OCI-LY7 (cell line): ENCODE measurements at regions not wholly inside any gene's neighbourhood (a gene's known extent, or its start where the extent isn't known, plus 50 kb on each side); places are given as distances from the start of the nearest gene placed in this dataset.

ENCODE experiments used
- BruUV-seq: library from RNA; stranded (reverse); fragments of 400-500 nt; replicated peaks from 2 replicates; lab custom pipeline; 2021; lab: Mats Ljungman, UMichigan
- CTCF ChIA-PET: fragments of 300-600 bp; sonication (Branson Sonifier 250); formaldehyde crosslinking; loops from one replicate; lab custom pipeline; 2022; ENCODE audit warnings: antibody characterized with exemption; ENCODE audit not compliant: unreplicated experiment; lab: Charles Lee
- POLR2A ChIA-PET: fragments of 300-600 bp; sonication (Branson Sonifier 250); formaldehyde crosslinking; loops from one replicate; lab custom pipeline; 2022; ENCODE audit warnings: antibody characterized with exemption; lab: Charles Lee
- DNase-seq: peaks from one replicate; pipeline ENCODE4 v3.0.0-alpha.2; 2015; ENCODE audit warnings: low spot score
- H2AFZ ChIP-seq: fragments of 200-600 bp; sonication (generic), shearing (Covaris generic); 2 replicates; pipeline ENCODE4 v1.6.1; 2014; ENCODE audit warnings: mild to moderate bottlenecking, antibody characterized with exemption, low read length, moderate library complexity
- H3K27ac ChIP-seq: fragments of 200-600 bp; sonication (generic); 2 replicates; pipeline ENCODE4 v1.5.1; 2014; ENCODE audit warnings: mixed run types, low read depth, mild to moderate bottlenecking, moderate library complexity, low read length, inconsistent platforms; ENCODE audit not compliant: poor library complexity, severe bottlenecking
- H3K36me3 ChIP-seq: fragments of 200-600 bp; sonication (generic); 2 replicates; pipeline ENCODE4 v1.6.1; 2014; ENCODE audit warnings: mild to moderate bottlenecking, antibody characterized with exemption, low read length, moderate library complexity, mixed read lengths; ENCODE audit not compliant: insufficient read depth
- H3K4me1 ChIP-seq: fragments of 200-600 bp; sonication (generic); 2 replicates; pipeline ENCODE4 v1.5.1; 2014; ENCODE audit warnings: mild to moderate bottlenecking, low read length; ENCODE audit not compliant: insufficient read depth, poor library complexity, severe bottlenecking
- H3K4me2 ChIP-seq: fragments of 200-600 bp; sonication (generic); 2 replicates; pipeline ENCODE4 v1.6.1; 2014; ENCODE audit warnings: mild to moderate bottlenecking, low read length
- H3K4me3 ChIP-seq: fragments of 200-600 bp; sonication (generic); 2 replicates; pipeline ENCODE4 v1.5.1; 2014; ENCODE audit warnings: mild to moderate bottlenecking, low read depth, low read length; ENCODE audit not compliant: poor library complexity, severe bottlenecking
- H3K79me2 ChIP-seq: fragments of 200-600 bp; sonication (generic); 2 replicates; pipeline ENCODE4 v1.6.1; 2016; ENCODE audit warnings: low read depth, mild to moderate bottlenecking, low read length, moderate library complexity, mixed read lengths; ENCODE audit not compliant: insufficient read depth
- H3K9me2 ChIP-seq: fragments of 200-600 bp; sonication (generic); 2 replicates; pipeline ENCODE4 v1.6.1; 2016; ENCODE audit warnings: mild to moderate bottlenecking, low read length, mixed read lengths; ENCODE audit not compliant: insufficient read depth
- H3K9me3 ChIP-seq: fragments of 200-600 bp; sonication (generic); 2 replicates; pipeline ENCODE4 v1.6.1; 2014; ENCODE audit warnings: mild to moderate bottlenecking, mixed run types, low read length, mixed read lengths
- H4K20me1 ChIP-seq: fragments of 200-600 bp; sonication (generic); 2 replicates; pipeline ENCODE4 v1.6.1; 2014; ENCODE audit warnings: mild to moderate bottlenecking, antibody characterized with exemption, low read length, moderate library complexity, mixed read lengths; ENCODE audit not compliant: insufficient read depth
- EZH2phosphoT487 ChIP-seq: fragments of 200-600 bp; sonication (generic); IDR thresholded peaks from 2 replicates; pipeline ENCODE4 v1.6.1; 2018; ENCODE audit warnings: low read depth, borderline replicate concordance, mild to moderate bottlenecking, mixed run types, antibody characterized with exemption, low read length, moderate library complexity, mixed read lengths
- intact Hi-C: fragments of 100-400 bp; cut with micrococcal nuclease; formaldehyde crosslinking; loops from one replicate; pipeline ENCODE4 v1.10.0; 2022; ENCODE audit not compliant: unreplicated experiment
- TF ChIP-seq, protein P1 (sequence below): fragments of 200-600 bp; sonication (generic); conservative IDR thresholded peaks from 2 replicates; pipeline ENCODE4 v1.5.1; 2014; ENCODE audit warnings: mild to moderate bottlenecking, antibody characterized with exemption, low read length, moderate library complexity, mixed read lengths

GRCh38 chr7:157486007-157486755 lies 149.4 kb downstream of the DNAJB6 start:
- ChIA-PET CTCF (no interaction called here), POLR2A (interaction anchor here (0.9 kb wide), 1 partner anchor 12 kb away, joined by 4 read pairs; no protein-coding TSS in a partner anchor)
- no TSS peak for BruUV-seq

GRCh38 chr7:157487046-157487770 lies 150.4 kb downstream of the DNAJB6 start:
- no peak overlapping the region for H2AFZ ChIP-seq
- no peaks in the 10 kb centered on the region for H3K79me2 ChIP-seq
- ChIA-PET POLR2A (no interaction called here), CTCF (no interaction called here)
- H3K36me3 ChIP-seq, result no peaks in the 10 kb centered on the region
- no peak overlapping the region for H3K4me2 ChIP-seq
- H3K4me3 ChIP-seq, result no peak overlapping the region
- H3K9me2 ChIP-seq, result no peaks in the 10 kb centered on the region
- intact Hi-C loops, result no loop called here
- no TSS peak for BruUV-seq
- H3K4me1 ChIP-seq, result peaks cover 9% of the 10 kb centered on the region
- DNase-seq, result no peak
- H4K20me1 ChIP-seq, result no peaks in the 10 kb centered on the region; the same call in 1 of the 2 replicates
- peaks cover under 1% of the 10 kb centered on the region; the same call in 1 of the 2 replicates for H3K9me3 ChIP-seq
- no peak for TF ChIP-seq EZH2phosphoT487
- TF ChIP-seq, protein P1, sequence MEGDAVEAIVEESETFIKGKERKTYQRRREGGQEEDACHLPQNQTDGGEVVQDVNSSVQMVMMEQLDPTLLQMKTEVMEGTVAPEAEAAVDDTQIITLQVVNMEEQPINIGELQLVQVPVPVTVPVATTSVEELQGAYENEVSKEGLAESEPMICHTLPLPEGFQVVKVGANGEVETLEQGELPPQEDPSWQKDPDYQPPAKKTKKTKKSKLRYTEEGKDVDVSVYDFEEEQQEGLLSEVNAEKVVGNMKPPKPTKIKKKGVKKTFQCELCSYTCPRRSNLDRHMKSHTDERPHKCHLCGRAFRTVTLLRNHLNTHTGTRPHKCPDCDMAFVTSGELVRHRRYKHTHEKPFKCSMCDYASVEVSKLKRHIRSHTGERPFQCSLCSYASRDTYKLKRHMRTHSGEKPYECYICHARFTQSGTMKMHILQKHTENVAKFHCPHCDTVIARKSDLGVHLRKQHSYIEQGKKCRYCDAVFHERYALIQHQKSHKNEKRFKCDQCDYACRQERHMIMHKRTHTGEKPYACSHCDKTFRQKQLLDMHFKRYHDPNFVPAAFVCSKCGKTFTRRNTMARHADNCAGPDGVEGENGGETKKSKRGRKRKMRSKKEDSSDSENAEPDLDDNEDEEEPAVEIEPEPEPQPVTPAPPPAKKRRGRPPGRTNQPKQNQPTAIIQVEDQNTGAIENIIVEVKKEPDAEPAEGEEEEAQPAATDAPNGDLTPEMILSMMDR, result no peak
- no peak overlapping the region for H3K27ac ChIP-seq

More at GRCh38 chr7:157486007-157486755, 149.4 kb downstream of the DNAJB6 start:
- Histone ChIP-seq H3K9me2 (no peaks in the 10 kb centered on the region), H3K4me1 (peaks cover 9% of the 10 kb centered on the region), H3K4me3 (no peak overlapping the region), H3K9me3 (peaks cover 4% of the 10 kb centered on the region), H4K20me1 (no peaks in the 10 kb centered on the region; the same call in 1 of the 2 replicates), H3K79me2 (no peaks in the 10 kb centered on the region), H3K4me2 (no peak overlapping the region), H2AFZ (no peak overlapping the region), H3K36me3 (no peaks in the 10 kb centered on the region), H3K27ac (no peak overlapping the region)
- intact Hi-C loops, result no loop called here
- no peak for DNase-seq
- TF ChIP-seq EZH2phosphoT487, result no peak
- TF ChIP-seq, protein P1, result no peak

GRCh38 chr7:157488281-157488680 lies 151.5 kb downstream of the DNAJB6 start:
- Histone ChIP-seq H3K36me3 (no peaks in the 10 kb centered on the region), H3K4me3 (no peak overlapping the region), H3K4me1 (peaks cover 9% of the 10 kb centered on the region), H4K20me1 (no peaks in the 10 kb centered on the region; the same call in 1 of the 2 replicates), H3K9me3 (no peaks in the 10 kb centered on the region), H3K4me2 (no peak overlapping the region), H3K9me2 (no peaks in the 10 kb centered on the region), H3K27ac (no peak overlapping the region), H3K79me2 (no peaks in the 10 kb centered on the region), H2AFZ (no peak overlapping the region)
- intact Hi-C loops, result no loop called here
- BruUV-seq, result no TSS peak
- ChIA-PET POLR2A (no interaction called here), CTCF (no interaction called here)
- no peak for DNase-seq
- TF ChIP-seq, protein P1, result no peak
